Breast epithelium (tissue), 4 donors: ENCODE measurements at regions not wholly inside any gene's neighbourhood (a gene's known extent, or its start where the extent isn't known, plus 50 kb on each side); places are given as distances from the start of the nearest gene placed in this dataset.
"Not testable (repeated sequence)": the region's sequence is repeated elsewhere in the genome, so short reads cannot be mapped to it uniquely, and the experiment has no call there.

Source experiments
- DNase-seq, 2 donors: peaks; one replicate each; pipeline ENCODE4 v3.0.0-alpha.2; 2019; ENCODE audit warnings: low spot score in 2 of 2
- H3K27ac ChIP-seq, 2 donors: fragments of 200-600 bp; sonication (generic) in 1 of 2; one replicate each; pipeline ENCODE4 v1.5.1; 2016 to 2019; ENCODE audit warnings: mild to moderate bottlenecking in 1 of 2
- H3K27me3 ChIP-seq, 2 donors: fragments of 200-600 bp; sonication (generic) in 1 of 2; one replicate each; pipeline versions ENCODE4 v1.5.1 to v1.6.0; 2017 to 2019; ENCODE audit warnings: control low read depth in 1 of 2, mild to moderate bottlenecking in 1 of 2
- H3K36me3 ChIP-seq: fragments of 200-600 bp; one replicate; pipeline ENCODE4 v1.5.1; 2019
- H3K4me1 ChIP-seq, 2 donors: fragments of 200-600 bp; sonication (generic); one replicate each; pipeline ENCODE4 v1.5.1; 2016 to 2019; ENCODE audit warnings: control low read depth in 1 of 2
- H3K4me3 ChIP-seq, 3 donors: fragments of 200-600 bp; sonication (generic); 1 replicate in 2 of 3; 2 replicates in 1 of 3; pipeline ENCODE4 v1.5.1; 2016 to 2019; ENCODE audit warnings: mild to moderate bottlenecking in 3 of 3, moderate library complexity in 2 of 3
- H3K9me3 ChIP-seq, 2 donors: fragments of 200-600 bp; sonication (generic) in 1 of 2; one replicate each; pipeline ENCODE4 v1.5.1; 2016 to 2019; ENCODE audit warnings: control low read depth in 1 of 2
- CTCF ChIP-seq, 3 donors: fragments of 450-650 bp; IDR thresholded peaks; one replicate each; pipeline ENCODE4 v1.5.1; 2016 to 2017; ENCODE audit warnings: antibody characterized with exemption in 3 of 3, mild to moderate bottlenecking in 3 of 3, moderate library complexity in 3 of 3
- POLR2A ChIP-seq: fragments of 450-650 bp; IDR thresholded peaks from one replicate; pipeline ENCODE4 v1.6.1; 2016; ENCODE audit warnings: antibody characterized with exemption, mild to moderate bottlenecking, moderate library complexity
- POLR2AphosphoS5 ChIP-seq, 3 donors: sonication (generic); formaldehyde crosslinking; IDR thresholded peaks; one replicate each; pipeline ENCODE4 v1.6.1; 2017; ENCODE audit warnings: antibody characterized with exemption in 3 of 3
- intact Hi-C: fragments of 100-400 bp; cut with DNase I; formaldehyde crosslinking; loops from one replicate; pipeline ENCODE4 v1.15.1; 2023; ENCODE audit warnings: low total_unique reads

GRCh38 chr2:122329278-122329677, 573.8 kb downstream of the TSN start:
- DNase-seq = no peak
- Histone ChIP-seq H3K4me3 (no peak overlapping the region), H3K36me3 (no peaks in the 10 kb centered on the region), H3K9me3 (no peaks in the 10 kb centered on the region), H3K27me3 (peaks cover 0 to 3% of the 10 kb centered on the region in 2 donors), H3K27ac (no peak overlapping the region), H3K4me1 (no peaks in the 10 kb centered on the region)
- intact Hi-C loops = no loop called here
- TF ChIP-seq CTCF (IDR thresholded peaks at IDR 0.05) (no peak), POLR2AphosphoS5 (IDR thresholded peaks at IDR 0.05) (no peak), POLR2A (no peak)

DNA sequence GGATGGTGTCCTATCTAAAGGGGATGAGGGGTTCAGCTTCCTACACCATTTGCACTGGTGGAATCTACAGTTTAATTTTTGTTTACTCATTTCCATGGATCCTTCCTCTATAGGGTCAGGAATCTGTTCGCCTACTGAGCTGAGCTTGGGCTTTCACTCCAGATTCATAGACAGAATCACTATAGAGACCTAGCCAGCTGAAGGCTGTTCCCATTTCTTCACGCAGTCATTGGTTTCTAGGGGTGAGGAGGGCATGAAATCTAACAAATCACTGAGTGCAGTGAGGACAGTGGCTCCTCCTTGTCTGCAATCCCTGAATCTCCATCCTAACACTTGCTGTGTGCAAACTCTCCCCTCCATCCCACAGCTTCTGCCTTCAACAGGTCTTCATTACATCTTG, 578.5 kb downstream of the TSN start:
- H3K27me3 ChIP-seq = no peaks in the 10 kb centered on the region
- H3K4me3 ChIP-seq = no peak overlapping the region
- intact Hi-C loops = no loop called here
- H3K4me1 ChIP-seq = no peaks in the 10 kb centered on the region
- no peak overlapping the region for H3K27ac ChIP-seq
- DNase-seq = no peak
- no peak for TF ChIP-seq CTCF (IDR thresholded peaks at IDR 0.05)
- no peak for TF ChIP-seq POLR2A
- no peak for TF ChIP-seq POLR2AphosphoS5 (IDR thresholded peaks at IDR 0.05)
- no peaks in the 10 kb centered on the region for H3K36me3 ChIP-seq
- no peaks in the 10 kb centered on the region for H3K9me3 ChIP-seq

DNA sequence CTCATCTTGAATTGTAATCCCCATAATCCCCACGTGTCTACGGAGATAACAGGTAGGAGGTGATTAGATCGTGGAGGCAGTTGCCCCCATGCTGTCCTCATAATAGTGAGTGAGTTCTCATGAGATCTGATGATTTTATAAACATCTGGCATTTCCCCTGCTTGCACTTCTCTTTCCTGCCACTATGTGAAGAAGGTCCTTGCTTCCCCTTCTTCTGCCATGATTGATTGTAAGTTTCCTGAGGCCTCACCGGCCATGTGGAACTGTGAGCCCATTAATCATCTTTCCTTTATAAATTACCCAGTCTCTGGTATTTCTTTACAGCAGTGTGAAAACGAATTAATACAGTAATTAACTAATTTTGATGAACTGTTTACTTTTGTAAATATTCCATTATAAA, 582.5 kb downstream of the TSN start:
- no peak for TF ChIP-seq POLR2AphosphoS5 (IDR thresholded peaks at IDR 0.05)
- TF ChIP-seq POLR2A = no peak
- TF ChIP-seq CTCF (IDR thresholded peaks at IDR 0.05) = no peak
- Histone ChIP-seq H3K4me1 (no peaks in the 10 kb centered on the region), H3K4me3 (no peak overlapping the region), H3K36me3 (no peaks in the 10 kb centered on the region), H3K27ac (no peak overlapping the region), H3K27me3 (no peaks in the 10 kb centered on the region), H3K9me3 (no peaks in the 10 kb centered on the region)
- intact Hi-C loops = no loop called here
- no peak for DNase-seq

DNA sequence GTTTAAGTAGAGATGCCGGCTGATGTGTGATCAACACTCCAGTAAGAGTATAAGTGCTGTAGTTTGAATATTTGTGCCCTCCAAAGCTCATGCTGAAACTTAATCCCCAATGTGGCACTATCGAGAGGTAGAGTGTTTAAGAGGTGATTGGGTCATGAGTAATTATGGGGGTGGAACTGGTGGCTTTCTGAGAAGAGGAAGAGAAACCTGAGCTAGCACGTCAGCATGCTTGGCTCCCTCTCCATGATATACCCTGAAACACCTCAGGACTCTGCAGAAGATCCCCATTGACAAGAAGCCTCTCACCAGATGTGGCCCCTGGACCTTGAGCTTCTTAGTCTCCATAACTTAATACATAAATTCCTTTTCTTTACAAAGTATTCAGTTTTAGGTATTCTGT, 584.8 kb downstream of the TSN start:
- intact Hi-C loops = no loop called here
- Histone ChIP-seq H3K4me3 (no peak overlapping the region), H3K36me3 (no peaks in the 10 kb centered on the region), H3K27me3 (no peaks in the 10 kb centered on the region), H3K4me1 (no peaks in the 10 kb centered on the region), H3K9me3 (no peaks in the 10 kb centered on the region), H3K27ac (no peak overlapping the region)
- DNase-seq = no peak
- TF ChIP-seq CTCF (IDR thresholded peaks at IDR 0.05) (no peak), POLR2AphosphoS5 (IDR thresholded peaks at IDR 0.05) (no peak), POLR2A (no peak)

DNA sequence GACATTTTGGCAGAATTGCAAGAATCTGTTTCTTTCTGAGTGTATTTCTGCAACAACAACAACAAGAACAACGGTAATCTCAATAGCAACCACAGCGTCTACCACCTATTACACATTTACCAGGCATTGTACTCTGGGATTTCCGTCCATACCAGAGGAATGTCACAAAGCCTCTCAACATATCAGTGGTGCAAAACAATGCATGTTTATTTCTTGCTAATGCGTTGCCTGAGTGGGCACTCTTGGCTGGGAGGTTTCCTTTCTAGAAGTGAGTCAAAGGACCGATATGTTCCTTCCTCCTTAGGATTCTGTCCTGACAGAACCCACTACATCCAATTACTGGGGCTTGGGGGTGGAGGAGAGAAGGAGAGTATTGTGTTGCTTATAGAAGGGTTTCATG, 585.6 kb downstream of the TSN start:
- no peaks in the 10 kb centered on the region for H3K27me3 ChIP-seq
- intact Hi-C loops = no loop called here
- TF ChIP-seq POLR2AphosphoS5 (IDR thresholded peaks at IDR 0.05) (no peak), CTCF (IDR thresholded peaks at IDR 0.05) (no peak), POLR2A (no peak)
- no peaks in the 10 kb centered on the region for H3K4me1 ChIP-seq
- H3K9me3 ChIP-seq = no peaks in the 10 kb centered on the region
- no peak overlapping the region for H3K4me3 ChIP-seq
- no peak overlapping the region for H3K27ac ChIP-seq
- no peaks in the 10 kb centered on the region for H3K36me3 ChIP-seq
- DNase-seq = no peak

DNA sequence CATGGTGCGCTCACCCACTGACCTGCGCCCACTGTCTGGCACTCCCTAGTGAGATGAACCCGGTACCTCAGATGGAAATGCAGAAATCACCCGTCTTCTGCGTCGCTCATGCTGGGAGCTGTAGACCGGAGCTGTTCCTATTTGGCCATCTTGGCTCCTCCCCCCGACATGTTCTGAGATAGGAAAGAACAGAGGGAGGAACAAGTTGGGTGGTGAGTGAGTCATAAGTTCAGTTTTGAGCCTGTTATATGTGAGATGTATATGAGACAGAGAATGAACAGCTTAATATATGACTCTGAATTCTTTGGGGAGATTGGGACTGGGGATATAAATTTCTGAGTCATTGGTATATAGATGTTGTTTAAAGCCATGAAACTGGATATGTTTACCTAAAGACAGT, 596.7 kb downstream of the TSN start:
- H3K4me3 ChIP-seq, DNase-seq, H3K9me3 ChIP-seq, H3K36me3 ChIP-seq, H3K27me3 ChIP-seq, H3K27ac ChIP-seq, H3K4me1 ChIP-seq, intact Hi-C loops: not testable (repeated sequence)
